ENCODE measurements at regions not wholly inside any gene's neighbourhood (a gene's known extent, or its start where the extent isn't known, plus 50 kb on each side); places are given as distances from the start of the nearest gene placed in this dataset.
"Not testable (repeated sequence)": the region's sequence is repeated elsewhere in the genome, so short reads cannot be mapped to it uniquely, and the experiment has no call there.

GRCh38 chr3:139127101-139127500, 82.4 kb upstream of the PRR23C start:
- no peak for FAIRE-seq
- no peak for TF ChIP-seq POLR2AphosphoS5 (IDR thresholded peaks at IDR 0.05; ENCODE audit: low read depth, low read length)
- TF ChIP-seq POLR2A (IDR thresholded peaks at IDR 0.05; ENCODE audit: low read depth, low read length): no peak
- no peak for TF ChIP-seq TAF1 (IDR thresholded peaks at IDR 0.05; ENCODE audit: borderline replicate concordance, low read depth, low read length)
- no peak for DNase-seq (ENCODE audit: insufficient read length)

GRCh38 chr3:139127629-139128028, 82.9 kb upstream of the PRR23C start:
- not testable (repeated sequence) for FAIRE-seq; DNase-seq (ENCODE audit: insufficient read length)

- TF ChIP-seq POLR2A (IDR thresholded peaks at IDR 0.05; ENCODE audit: low read depth, low read length): no peak
- TF ChIP-seq TAF1 (IDR thresholded peaks at IDR 0.05; ENCODE audit: borderline replicate concordance, low read depth, low read length): no peak
- TF ChIP-seq POLR2AphosphoS5 (IDR thresholded peaks at IDR 0.05; ENCODE audit: low read depth, low read length): no peak
- no peak for FAIRE-seq
- no peak for DNase-seq (ENCODE audit: insufficient read length)
Observed at GRCh38 chr3:139128803-139129202, 84.1 kb upstream of the PRR23C start.

GRCh38 chr3:139129892-139130291, 85.2 kb upstream of the PRR23C start:
- FAIRE-seq (no peak), DNase-seq (ENCODE audit: insufficient read length) (no peak)
- no peak for TF ChIP-seq POLR2AphosphoS5 (IDR thresholded peaks at IDR 0.05; ENCODE audit: low read depth, low read length)
- no peak for TF ChIP-seq POLR2A (IDR thresholded peaks at IDR 0.05; ENCODE audit: low read depth, low read length)
- TF ChIP-seq TAF1 (IDR thresholded peaks at IDR 0.05; ENCODE audit: borderline replicate concordance, low read depth, low read length): no peak

- FAIRE-seq (no peak), DNase-seq (ENCODE audit: insufficient read length) (no peak)
- TF ChIP-seq POLR2AphosphoS5 (IDR thresholded peaks at IDR 0.05; ENCODE audit: low read depth, low read length) (no peak), TAF1 (IDR thresholded peaks at IDR 0.05; ENCODE audit: borderline replicate concordance, low read depth, low read length) (no peak), POLR2A (IDR thresholded peaks at IDR 0.05; ENCODE audit: low read depth, low read length) (no peak)
Observed at GRCh38 chr3:139130390-139131140, 85.9 kb upstream of the PRR23C start.

- FAIRE-seq: no peak
- TF ChIP-seq POLR2A (IDR thresholded peaks at IDR 0.05; ENCODE audit: low read depth, low read length): no peak
- no peak for TF ChIP-seq TAF1 (IDR thresholded peaks at IDR 0.05; ENCODE audit: borderline replicate concordance, low read depth, low read length)
- no peak for TF ChIP-seq POLR2AphosphoS5 (IDR thresholded peaks at IDR 0.05; ENCODE audit: low read depth, low read length)
- DNase-seq (ENCODE audit: insufficient read length): no peak
Observed at GRCh38 chr3:139131951-139132350, 87.3 kb upstream of the PRR23C start.

GRCh38 chr3:139132976-139133375, 88.3 kb upstream of the PRR23C start:
- TF ChIP-seq POLR2A (IDR thresholded peaks at IDR 0.05; ENCODE audit: low read depth, low read length) (no peak), POLR2AphosphoS5 (IDR thresholded peaks at IDR 0.05; ENCODE audit: low read depth, low read length) (no peak), TAF1 (IDR thresholded peaks at IDR 0.05; ENCODE audit: borderline replicate concordance, low read depth, low read length) (no peak)
- DNase-seq (ENCODE audit: insufficient read length): no peak
- FAIRE-seq: no peak

GRCh38 chr3:139134678-139135372, 90.1 kb upstream of the PRR23C start:
- TF ChIP-seq POLR2AphosphoS5 (IDR thresholded peaks at IDR 0.05; ENCODE audit: low read depth, low read length) (no peak), POLR2A (IDR thresholded peaks at IDR 0.05; ENCODE audit: low read depth, low read length) (no peak), TAF1 (IDR thresholded peaks at IDR 0.05; ENCODE audit: borderline replicate concordance, low read depth, low read length) (no peak)
- FAIRE-seq (no peak), DNase-seq (ENCODE audit: insufficient read length) (no peak)

- FAIRE-seq (no peak), DNase-seq (ENCODE audit: insufficient read length) (no peak)
- TF ChIP-seq POLR2A (IDR thresholded peaks at IDR 0.05; ENCODE audit: low read depth, low read length): no peak
- no peak for TF ChIP-seq TAF1 (IDR thresholded peaks at IDR 0.05; ENCODE audit: borderline replicate concordance, low read depth, low read length)
- TF ChIP-seq POLR2AphosphoS5 (IDR thresholded peaks at IDR 0.05; ENCODE audit: low read depth, low read length): no peak
Observed at GRCh38 chr3:139135657-139136056, 91.0 kb upstream of the PRR23C start.

- no peak for FAIRE-seq
- TF ChIP-seq POLR2A (IDR thresholded peaks at IDR 0.05; ENCODE audit: low read depth, low read length): no peak
- TF ChIP-seq POLR2AphosphoS5 (IDR thresholded peaks at IDR 0.05; ENCODE audit: low read depth, low read length): no peak
- no peak for TF ChIP-seq TAF1 (IDR thresholded peaks at IDR 0.05; ENCODE audit: borderline replicate concordance, low read depth, low read length)
- no peak for DNase-seq (ENCODE audit: insufficient read length)
Observed at GRCh38 chr3:139136469-139137202, 91.9 kb upstream of the PRR23C start.

- DNase-seq (ENCODE audit: insufficient read length) (no peak), FAIRE-seq (no peak)
- no peak for TF ChIP-seq TAF1 (IDR thresholded peaks at IDR 0.05; ENCODE audit: borderline replicate concordance, low read depth, low read length)
- TF ChIP-seq POLR2AphosphoS5 (IDR thresholded peaks at IDR 0.05; ENCODE audit: low read depth, low read length): no peak
- no peak for TF ChIP-seq POLR2A (IDR thresholded peaks at IDR 0.05; ENCODE audit: low read depth, low read length)
Observed at GRCh38 chr3:139140553-139140952, 95.9 kb upstream of the PRR23C start.

- not testable (repeated sequence) for DNase-seq (ENCODE audit: insufficient read length); FAIRE-seq
Observed at GRCh38 chr3:139145980-139146379, 101.3 kb upstream of the PRR23C start.

Measured in GM12892 (cell line).